ENCODE measurements at regions not wholly inside any gene's neighbourhood (a gene's known extent, or its start where the extent isn't known, plus 50 kb on each side); places are given as distances from the start of the nearest gene placed in this dataset.

- Histone ChIP-seq H3K9ac (ENCODE audit: low read depth, low read length) (peak overlapping the region; percentile 72), H4K20me1 (ENCODE audit: insufficient read depth, low read length) (no peaks in the 10 kb centered on the region), H3K56ac (ENCODE audit: extremely low read depth, insufficient read depth, low read length) (peak overlapping the region; percentile 51; the same call in 1 of the 2 replicates), H3K23ac (ENCODE audit: low read depth, low read length) (peak overlapping the region; percentile 37; the same call in 1 of the 2 replicates), H2BK20ac (ENCODE audit: low read depth, low read length) (peak overlapping the region; percentile 89), H4K8ac (ENCODE audit: low read depth in 2 of 2, low read length in 2 of 2) (peak overlapping the region; percentile 51 to 86; a peak in 3 of 4 replicates), H2AK9ac (replicated peaks; ENCODE audit: low read depth, low read length, poor library complexity) (no peak overlapping the region), H3K27me3 (ENCODE audit: control insufficient read depth, insufficient read depth, low read length) (no peaks in the 10 kb centered on the region), H4K91ac (ENCODE audit: insufficient read depth, low read depth, low read length) (peak overlapping the region; percentile 56), H3K79me1 (ENCODE audit: low read depth in 1 of 2, low read length in 2 of 2) (peaks cover 0 to 14% of the 10 kb centered on the region in 2 experiments; a peak in 2 of 4 replicates), H2BK5ac (ENCODE audit: low read depth, low read length, poor library complexity, severe bottlenecking) (peak overlapping the region; percentile 78), H3K18ac (ENCODE audit: low read depth, low read length) (peak overlapping the region; percentile 85), H4K5ac (ENCODE audit: low read depth, low read length) (peak overlapping the region; percentile 43; the same call in 1 of the 2 replicates), H2BK15ac (ENCODE audit: low read depth, low read length) (peak overlapping the region; percentile 90), H2AK5ac (ENCODE audit: low read depth, low read length) (no peak overlapping the region), H3K4ac (ENCODE audit: low read depth, low read length) (peak overlapping the region; percentile 87; the same call in 1 of the 2 replicates), H3K9me1 (ENCODE audit: insufficient read depth, low read length) (peaks cover 9% of the 10 kb centered on the region), H2BK120ac (ENCODE audit: low read depth, low read length) (peak overlapping the region; percentile 90), H2AFZ (replicated peaks; ENCODE audit: low read length, poor library complexity) (no peak overlapping the region), H3K14ac (replicated peaks; ENCODE audit: low read depth, low read length) (peak overlapping the region; percentile 94), H3K4me2 (ENCODE audit: low read depth, low read length) (peak overlapping the region; percentile 57), H3K4me1 (ENCODE audit: control insufficient read depth, insufficient read depth, low read length) (peaks cover 13% of the 10 kb centered on the region), H3K27ac (ENCODE audit: insufficient read depth, low read length) (peak overlapping the region; percentile 78; the same call in 1 of the 2 replicates), H3K9me3 (ENCODE audit: control insufficient read depth, insufficient read depth, low read length) (no peaks in the 10 kb centered on the region), H3K36me3 (ENCODE audit: control insufficient read depth, insufficient read depth, low read length) (no peaks in the 10 kb centered on the region), H3K4me3 (ENCODE audit: insufficient read depth, low read depth, low read length) (no peak overlapping the region)
- ATAC-seq (ENCODE audit: low read depth) (peak; percentile 33; the same call in 1 of the 2 replicates), DNase-seq (peak; percentile 40)
- ChIA-PET POLR2A (ENCODE audit: unreplicated experiment) (no interaction called here), CTCF (interaction anchor here (0.7 kb wide), 1 partner anchor 9 kb away, joined by 4 read pairs; no protein-coding TSS in a partner anchor)
- TF ChIP-seq NFE2L2 (IDR thresholded peaks at IDR 0.05; ENCODE audit: low read depth, low read length) = no peak
- no peak for TF ChIP-seq FOS (IDR thresholded peaks at IDR 0.05; ENCODE audit: low read depth, low read length)
- TF ChIP-seq ELK1 (IDR thresholded peaks at IDR 0.05; ENCODE audit: borderline replicate concordance, low read depth, low read length) = no peak
- TF ChIP-seq POLR2A (IDR thresholded peaks at IDR 0.05; ENCODE audit: low read depth, low read length) = no peak
- TF ChIP-seq USF2 (IDR thresholded peaks at IDR 0.05; ENCODE audit: low read depth, low read length) = no peak
- TF ChIP-seq RCOR1 (IDR thresholded peaks at IDR 0.05; ENCODE audit: insufficient replicate concordance, low read length) = no peak
- TF ChIP-seq RAD21 (IDR thresholded peaks at IDR 0.05; ENCODE audit: low read length) = no peak
- TF ChIP-seq SMC3 (IDR thresholded peaks at IDR 0.05; ENCODE audit: low read depth, low read length) = no peak
- no peak for TF ChIP-seq MAZ (IDR thresholded peaks at IDR 0.05; ENCODE audit: borderline replicate concordance, low read depth, low read length)
- dilution Hi-C loops (cut with HindIII; ENCODE audit: low sequenced_read_pairs, unreplicated experiment) = no loop called here
- in situ Hi-C loops (cut with MboI; ENCODE audit: low sequenced_read_pairs) = no loop called here
- intact Hi-C loops (cut with micrococcal nuclease) = no loop called here
- no CpG with 5 or more reads among the region's 2 CpGs for WGBS, 2 experiments (ENCODE audit: extremely low coverage in 2 of 2, insufficient read length in 1 of 2)
- BruUV-seq (replicated peaks) = no TSS peak
Observed at GRCh38 chr12:46442738-46443137, 70.2 kb upstream of the SLC38A2 start.

All from IMR-90 (cell line).